Ishikawa (cell line): ENCODE measurements at regions not wholly inside any gene's neighbourhood (a gene's known extent, or its start where the extent isn't known, plus 50 kb on each side); places are given as distances from the start of the nearest gene placed in this dataset.

Source experiments
- CEBPB ChIP-seq: IDR thresholded peaks from 2 replicates; pipeline ENCODE4 v1.6.1; 2012
- CREB1 ChIP-seq: IDR thresholded peaks from 2 replicates; pipeline ENCODE4 v1.6.1; 2012; ENCODE audit warnings: low read depth
- EGR1 ChIP-seq: IDR thresholded peaks from 2 replicates; pipeline ENCODE4 v1.6.1; 2012
- EP300 ChIP-seq: IDR thresholded peaks from 2 replicates; pipeline ENCODE4 v1.6.1; 2012; ENCODE audit warnings: borderline replicate concordance
- FOXM1 ChIP-seq: IDR thresholded peaks from 2 replicates; pipeline ENCODE4 v1.6.1; 2012; ENCODE audit warnings: low read depth, borderline replicate concordance
- NFIC ChIP-seq: IDR thresholded peaks from 2 replicates; pipeline ENCODE4 v1.6.1; 2012
- RAD21 ChIP-seq: IDR thresholded peaks from 2 replicates; pipeline ENCODE4 v1.6.1; 2012; ENCODE audit warnings: low read depth
- REST ChIP-seq: IDR thresholded peaks from 2 replicates; pipeline ENCODE4 v1.6.1; 2012; ENCODE audit warnings: low read depth, mild to moderate bottlenecking
- TAF1 ChIP-seq: IDR thresholded peaks from 2 replicates; pipeline ENCODE4 v1.6.1; 2012; ENCODE audit warnings: low read depth, mild to moderate bottlenecking
- TCF12 ChIP-seq: IDR thresholded peaks from 2 replicates; pipeline ENCODE4 v1.6.1; 2012; ENCODE audit warnings: low read depth
- TEAD4 ChIP-seq: IDR thresholded peaks from 2 replicates; pipeline ENCODE4 v1.6.1; 2012
- USF1 ChIP-seq: IDR thresholded peaks from 2 replicates; pipeline ENCODE4 v1.6.1; 2012
- YY1 ChIP-seq: IDR thresholded peaks from 2 replicates; pipeline ENCODE4 v1.6.1; 2012; ENCODE audit warnings: low read depth
- ZBTB7A ChIP-seq: IDR thresholded peaks from 2 replicates; pipeline ENCODE4 v1.6.1; 2012; ENCODE audit warnings: low read depth
- TF ChIP-seq, protein P1 (sequence below): IDR thresholded peaks from 2 replicates; pipeline ENCODE4 v1.6.1; 2012

DNA sequence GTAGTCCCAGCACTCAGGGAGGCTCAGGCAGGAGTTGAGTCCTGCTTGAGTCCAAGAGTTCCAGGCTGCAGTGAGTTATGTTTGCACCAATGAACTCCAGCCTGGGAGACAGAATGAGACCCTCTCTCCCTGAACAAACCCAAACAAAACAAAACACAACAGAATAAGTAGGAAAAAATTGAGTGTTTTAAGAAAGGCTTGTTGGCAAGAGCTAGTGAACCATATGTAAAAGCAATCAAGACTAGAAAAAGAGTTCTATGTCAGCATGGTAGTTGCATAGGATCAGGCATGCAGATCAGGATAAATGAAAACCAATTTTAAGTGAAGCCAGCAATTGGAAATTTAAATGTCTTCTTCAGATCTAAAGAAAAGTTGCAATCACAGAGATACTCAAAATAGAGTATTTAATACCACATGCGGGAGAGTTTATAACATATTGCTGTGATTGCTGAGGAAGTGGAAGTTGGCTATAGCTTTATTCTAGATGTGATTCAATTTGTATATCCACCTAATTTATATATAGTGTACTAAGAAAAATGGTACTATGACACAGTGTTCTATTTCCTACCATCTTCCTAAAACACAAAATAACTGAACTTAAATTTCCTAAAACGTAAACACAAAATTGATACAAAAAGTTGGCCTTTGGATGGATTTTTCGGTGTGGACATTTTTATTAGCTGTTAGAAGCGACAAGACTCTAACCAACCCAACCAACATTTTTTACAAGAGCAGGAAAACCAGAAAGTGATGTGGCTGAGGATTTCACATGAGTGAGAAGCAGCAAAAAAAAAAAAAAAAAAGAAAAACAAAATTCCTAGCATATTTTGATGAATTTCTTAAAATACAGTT lies 101.9 kb upstream of the ROBO1 start:
- no peak for TF ChIP-seq FOXM1

DNA sequence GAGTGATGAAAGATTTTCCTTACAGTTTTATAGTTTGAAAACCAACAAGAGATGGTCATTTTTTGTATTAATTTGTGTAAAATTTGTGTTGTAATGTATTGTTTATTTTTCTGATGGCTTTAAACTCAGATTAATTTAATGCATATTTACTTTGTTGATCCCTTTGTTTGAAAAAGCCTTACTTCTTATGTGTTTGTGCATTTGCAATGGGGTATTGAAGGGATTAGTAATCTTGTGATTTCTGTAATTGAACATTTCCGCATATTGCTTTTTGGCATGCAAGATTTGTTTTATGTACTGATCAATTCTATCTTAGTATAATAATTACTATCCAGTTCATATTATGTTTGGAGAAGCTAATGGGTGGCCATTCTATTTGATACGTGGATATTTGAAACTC lies 98.4 kb upstream of the ROBO1 start:
- no peak for TF ChIP-seq TEAD4
- TF ChIP-seq EGR1: no peak
- no peak for TF ChIP-seq RAD21
- no peak for TF ChIP-seq ZBTB7A
- TF ChIP-seq CEBPB: no peak
- TF ChIP-seq TCF12: no peak
- TF ChIP-seq CREB1: no peak
- no peak for TF ChIP-seq TAF1
- TF ChIP-seq YY1: no peak
- no peak for TF ChIP-seq FOXM1
- TF ChIP-seq USF1: no peak

DNA sequence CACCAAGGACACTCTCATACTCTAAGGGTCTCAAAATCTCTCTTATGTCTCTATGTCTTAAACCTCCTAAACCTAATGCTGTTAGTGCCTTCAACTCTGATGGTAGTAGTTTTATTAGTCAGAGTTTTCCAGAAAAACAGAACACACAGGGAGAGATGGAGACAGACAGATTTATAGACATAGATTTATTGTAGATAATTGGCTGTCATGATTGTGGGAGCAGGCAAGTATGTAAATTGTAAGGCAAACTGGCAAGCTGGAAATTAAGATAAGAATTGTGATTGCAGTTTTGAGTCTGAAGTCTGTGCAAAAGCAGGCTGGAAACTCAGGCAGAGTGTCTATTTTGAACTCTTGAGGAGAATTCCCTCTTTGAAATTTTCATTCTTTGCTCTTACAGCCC lies 96.3 kb upstream of the ROBO1 start:
- no peak for TF ChIP-seq CREB1
- TF ChIP-seq FOXM1: no peak
- TF ChIP-seq USF1: no peak
- no peak for TF ChIP-seq REST
- TF ChIP-seq, protein P1, sequence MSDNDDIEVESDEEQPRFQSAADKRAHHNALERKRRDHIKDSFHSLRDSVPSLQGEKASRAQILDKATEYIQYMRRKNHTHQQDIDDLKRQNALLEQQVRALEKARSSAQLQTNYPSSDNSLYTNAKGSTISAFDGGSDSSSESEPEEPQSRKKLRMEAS: no peak
- no peak for TF ChIP-seq NFIC
- no peak for TF ChIP-seq YY1
- TF ChIP-seq RAD21: no peak
- TF ChIP-seq TEAD4: no peak
- no peak for TF ChIP-seq TCF12
- no peak for TF ChIP-seq EGR1
- no peak for TF ChIP-seq CEBPB
- no peak for TF ChIP-seq ZBTB7A
- no peak for TF ChIP-seq EP300
- TF ChIP-seq TAF1: no peak

GRCh38 chr3:79848876-79849275 lies 81.1 kb upstream of the ROBO1 start:
- no peak for TF ChIP-seq TEAD4
- no peak for TF ChIP-seq EGR1
- TF ChIP-seq FOXM1: no peak
- TF ChIP-seq EP300: no peak
- no peak for TF ChIP-seq CEBPB
- TF ChIP-seq USF1: no peak
- no peak for TF ChIP-seq CREB1
- TF ChIP-seq, protein P1: no peak
- TF ChIP-seq REST: no peak
- TF ChIP-seq RAD21: no peak
- no peak for TF ChIP-seq TCF12
- no peak for TF ChIP-seq ZBTB7A
- TF ChIP-seq TAF1: no peak
- TF ChIP-seq YY1: no peak
- TF ChIP-seq NFIC: no peak

- TF ChIP-seq FOXM1 (no peak), ZBTB7A (no peak), REST (no peak), CEBPB (no peak), TEAD4 (no peak), NFIC (no peak)
These were observed 80.1 kb upstream of the ROBO1 start for GRCh38 chr3:79847928-79848327.
